ENCODE measurements at regions not wholly inside any gene's neighbourhood (a gene's known extent, or its start where the extent isn't known, plus 50 kb on each side); places are given as distances from the start of the nearest gene placed in this dataset.

DNA sequence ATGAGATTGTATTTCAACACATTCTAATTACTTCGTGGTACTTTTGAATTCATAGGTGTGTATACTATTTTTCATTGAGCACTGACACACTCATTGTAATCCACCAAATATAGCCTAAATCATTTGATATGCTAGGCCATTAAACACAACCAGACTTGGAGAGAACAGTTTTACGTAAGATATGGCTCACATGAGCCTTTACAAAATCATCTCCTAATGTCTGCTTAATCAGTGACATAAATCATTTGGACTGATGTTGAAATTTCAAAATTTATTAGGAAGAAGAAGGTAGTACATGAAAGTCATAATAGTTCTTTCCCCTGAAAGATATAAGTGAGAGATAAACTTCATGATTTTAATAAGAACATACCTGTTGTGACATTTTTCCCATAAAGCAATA is 550.2 kb upstream of the LINC00305 start:
- H3K9ac ChIP-seq (ENCODE audit: extremely low read depth, insufficient read length, low read length): no peak overlapping the region
- no peaks in the 10 kb centered on the region for H3K23me2 ChIP-seq (ENCODE audit: insufficient read length, low read depth, low read length, poor library complexity, severe bottlenecking)
- no peaks in the 10 kb centered on the region for H3K79me1 ChIP-seq (ENCODE audit: insufficient read depth, low read depth, low read length, poor library complexity, severe bottlenecking)
- H2BK5ac ChIP-seq (ENCODE audit: insufficient read length, low read length): no peak overlapping the region
- Mint-ChIP-seq H3K27me3 (ENCODE audit: low read depth) (no peaks in the 10 kb centered on the region), H3K9me3 (no peaks in the 10 kb centered on the region; a peak in 1 of 5 replicates), H3K4me1 (no peaks in the 10 kb centered on the region), H3K27ac (no peak overlapping the region), H3K36me3 (ENCODE audit: insufficient read depth in 1 of 3, low read depth in 3 of 3) (no peaks in the 10 kb centered on the region), H3K4me3 (no peak overlapping the region)
- no peak overlapping the region for H3K18ac ChIP-seq (ENCODE audit: insufficient read length, low read depth, low read length)
- TF ChIP-seq, protein P1, sequence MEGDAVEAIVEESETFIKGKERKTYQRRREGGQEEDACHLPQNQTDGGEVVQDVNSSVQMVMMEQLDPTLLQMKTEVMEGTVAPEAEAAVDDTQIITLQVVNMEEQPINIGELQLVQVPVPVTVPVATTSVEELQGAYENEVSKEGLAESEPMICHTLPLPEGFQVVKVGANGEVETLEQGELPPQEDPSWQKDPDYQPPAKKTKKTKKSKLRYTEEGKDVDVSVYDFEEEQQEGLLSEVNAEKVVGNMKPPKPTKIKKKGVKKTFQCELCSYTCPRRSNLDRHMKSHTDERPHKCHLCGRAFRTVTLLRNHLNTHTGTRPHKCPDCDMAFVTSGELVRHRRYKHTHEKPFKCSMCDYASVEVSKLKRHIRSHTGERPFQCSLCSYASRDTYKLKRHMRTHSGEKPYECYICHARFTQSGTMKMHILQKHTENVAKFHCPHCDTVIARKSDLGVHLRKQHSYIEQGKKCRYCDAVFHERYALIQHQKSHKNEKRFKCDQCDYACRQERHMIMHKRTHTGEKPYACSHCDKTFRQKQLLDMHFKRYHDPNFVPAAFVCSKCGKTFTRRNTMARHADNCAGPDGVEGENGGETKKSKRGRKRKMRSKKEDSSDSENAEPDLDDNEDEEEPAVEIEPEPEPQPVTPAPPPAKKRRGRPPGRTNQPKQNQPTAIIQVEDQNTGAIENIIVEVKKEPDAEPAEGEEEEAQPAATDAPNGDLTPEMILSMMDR (conservative IDR thresholded peaks at IDR 0.05): no peak
- no peak overlapping the region for H2BK12ac ChIP-seq (ENCODE audit: insufficient read length, low read depth, low read length)
- H2BK20ac ChIP-seq (ENCODE audit: low read depth, low read length, poor library complexity, severe bottlenecking): no peak overlapping the region
- H4K20me1 ChIP-seq (ENCODE audit: control insufficient read depth, insufficient read depth, insufficient read length): no peaks in the 10 kb centered on the region
- no peak overlapping the region for H2BK120ac ChIP-seq (ENCODE audit: low read depth, low read length, poor library complexity, severe bottlenecking)
- H3K27ac ChIP-seq (ENCODE audit: insufficient read length, low read depth, low read length): no peak overlapping the region
- WGBS (ENCODE audit: extremely low coverage, insufficient read length, low lambda C conversion rate): no CpG with 5 or more reads among the region's 2 CpGs
- DNase-seq: no peak
- H4K8ac ChIP-seq (replicated peaks; ENCODE audit: insufficient read length, low read depth, low read length): no peak overlapping the region
- H2BK15ac ChIP-seq (ENCODE audit: low read depth, low read length): no peak overlapping the region
- H3K14ac ChIP-seq (ENCODE audit: insufficient read depth, low read length): no peak overlapping the region
- H2AK5ac ChIP-seq (ENCODE audit: insufficient read length, low read length): no peak overlapping the region
- no peak overlapping the region for H3K23ac ChIP-seq (ENCODE audit: insufficient read length, low read depth, low read length)
- H4K91ac ChIP-seq (ENCODE audit: insufficient read length, low read depth, low read length): no peak overlapping the region
- no peaks in the 10 kb centered on the region for H3K79me2 ChIP-seq (ENCODE audit: insufficient read depth, low read length)
- H3K9me3 ChIP-seq (ENCODE audit: control insufficient read depth, low read depth, low read length): no peaks in the 10 kb centered on the region
- no peaks in the 10 kb centered on the region for H3K4me1 ChIP-seq (ENCODE audit: insufficient read depth, low read length)
- H4K5ac ChIP-seq (ENCODE audit: insufficient read length, low read depth, low read length): no peak overlapping the region
- H3K56ac ChIP-seq (ENCODE audit: insufficient read length, low read depth, low read length): no peak overlapping the region
- H3K27me3 ChIP-seq (ENCODE audit: insufficient read depth, low read length): no peaks in the 10 kb centered on the region
- H2AFZ ChIP-seq (ENCODE audit: low read length): no peak overlapping the region
- no peak overlapping the region for H3T11ph ChIP-seq (ENCODE audit: low read length)
- H3K4ac ChIP-seq (ENCODE audit: low read depth, low read length): no peak overlapping the region
- H3K4me2 ChIP-seq (ENCODE audit: insufficient read depth, insufficient read length, low read length): no peak overlapping the region
